Upper lobe of right lung (tissue), 1 donor: ENCODE measurements at regions not wholly inside any gene's neighbourhood (a gene's known extent, or its start where the extent isn't known, plus 50 kb on each side); places are given as distances from the start of the nearest gene placed in this dataset.

ENCODE experiments used
- ATAC-seq: fragments of 200-7000 bp; cut with Tn5 transposase; one replicate; pipeline ENCODE4 v1.9.1; 2020; ENCODE audit warnings: mild to moderate bottlenecking, moderate library complexity
- DNase-seq: peaks from one replicate; pipeline ENCODE4 v3.0.0-alpha.2; 2020
- H3K27ac ChIP-seq: fragments of 200-600 bp; one replicate; pipeline ENCODE4 v1.8.0; 2022
- H3K27me3 ChIP-seq: fragments of 200-600 bp; one replicate; pipeline ENCODE4 v1.8.0; 2022; ENCODE audit warnings: mild to moderate bottlenecking
- H3K36me3 ChIP-seq: fragments of 200-600 bp; one replicate; pipeline ENCODE4 v1.8.0; 2022
- H3K4me1 ChIP-seq: fragments of 200-600 bp; one replicate; pipeline ENCODE4 v1.8.0; 2022
- H3K4me3 ChIP-seq: fragments of 200-600 bp; one replicate; pipeline ENCODE4 v1.8.0; 2022; ENCODE audit warnings: mild to moderate bottlenecking
- H3K9me3 ChIP-seq: fragments of 200-600 bp; one replicate; pipeline ENCODE4 v1.8.0; 2022
- intact Hi-C: fragments of 100-400 bp; cut with DNase I; formaldehyde crosslinking; loops from one replicate; pipeline ENCODE4 v1.11.0; 2022
- TF ChIP-seq, protein P1 (sequence below): fragments of 200-600 bp; IDR thresholded peaks from one replicate; pipeline ENCODE4 v1.8.0; 2022; ENCODE audit warnings: antibody characterized with exemption
- donor health status: DM: no; HTN: yes; CAD: no; lungs with severe emphysema.

DNA sequence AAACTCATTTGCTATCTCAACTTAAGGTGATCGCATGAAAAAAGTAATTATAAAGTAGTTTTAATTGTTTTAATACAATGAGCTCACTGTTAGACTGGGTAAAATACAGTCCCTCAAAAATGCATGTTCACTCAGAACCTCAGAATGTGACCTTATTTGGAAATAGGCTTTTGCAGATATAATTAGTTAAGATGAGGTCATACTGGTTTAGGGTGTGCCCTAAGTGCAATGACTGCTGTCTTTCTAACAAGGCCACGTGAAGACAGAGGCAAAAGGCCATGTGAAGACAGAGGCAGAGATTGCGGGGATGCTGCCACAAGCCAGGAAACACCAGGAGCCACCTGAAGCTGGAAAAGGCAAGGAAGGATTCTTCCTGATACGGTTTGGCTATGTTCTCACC lies 262.1 kb downstream of the NKX6-1 start:
- Histone ChIP-seq H3K9me3 (no peaks in the 10 kb centered on the region), H3K27ac (no peak overlapping the region), H3K36me3 (no peaks in the 10 kb centered on the region), H3K4me3 (no peak overlapping the region), H3K4me1 (no peaks in the 10 kb centered on the region), H3K27me3 (no peaks in the 10 kb centered on the region)
- TF ChIP-seq, protein P1, sequence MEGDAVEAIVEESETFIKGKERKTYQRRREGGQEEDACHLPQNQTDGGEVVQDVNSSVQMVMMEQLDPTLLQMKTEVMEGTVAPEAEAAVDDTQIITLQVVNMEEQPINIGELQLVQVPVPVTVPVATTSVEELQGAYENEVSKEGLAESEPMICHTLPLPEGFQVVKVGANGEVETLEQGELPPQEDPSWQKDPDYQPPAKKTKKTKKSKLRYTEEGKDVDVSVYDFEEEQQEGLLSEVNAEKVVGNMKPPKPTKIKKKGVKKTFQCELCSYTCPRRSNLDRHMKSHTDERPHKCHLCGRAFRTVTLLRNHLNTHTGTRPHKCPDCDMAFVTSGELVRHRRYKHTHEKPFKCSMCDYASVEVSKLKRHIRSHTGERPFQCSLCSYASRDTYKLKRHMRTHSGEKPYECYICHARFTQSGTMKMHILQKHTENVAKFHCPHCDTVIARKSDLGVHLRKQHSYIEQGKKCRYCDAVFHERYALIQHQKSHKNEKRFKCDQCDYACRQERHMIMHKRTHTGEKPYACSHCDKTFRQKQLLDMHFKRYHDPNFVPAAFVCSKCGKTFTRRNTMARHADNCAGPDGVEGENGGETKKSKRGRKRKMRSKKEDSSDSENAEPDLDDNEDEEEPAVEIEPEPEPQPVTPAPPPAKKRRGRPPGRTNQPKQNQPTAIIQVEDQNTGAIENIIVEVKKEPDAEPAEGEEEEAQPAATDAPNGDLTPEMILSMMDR, result no peak
- DNase-seq, result no peak
- ATAC-seq, result no peak
- intact Hi-C loops, result no loop called here

DNA sequence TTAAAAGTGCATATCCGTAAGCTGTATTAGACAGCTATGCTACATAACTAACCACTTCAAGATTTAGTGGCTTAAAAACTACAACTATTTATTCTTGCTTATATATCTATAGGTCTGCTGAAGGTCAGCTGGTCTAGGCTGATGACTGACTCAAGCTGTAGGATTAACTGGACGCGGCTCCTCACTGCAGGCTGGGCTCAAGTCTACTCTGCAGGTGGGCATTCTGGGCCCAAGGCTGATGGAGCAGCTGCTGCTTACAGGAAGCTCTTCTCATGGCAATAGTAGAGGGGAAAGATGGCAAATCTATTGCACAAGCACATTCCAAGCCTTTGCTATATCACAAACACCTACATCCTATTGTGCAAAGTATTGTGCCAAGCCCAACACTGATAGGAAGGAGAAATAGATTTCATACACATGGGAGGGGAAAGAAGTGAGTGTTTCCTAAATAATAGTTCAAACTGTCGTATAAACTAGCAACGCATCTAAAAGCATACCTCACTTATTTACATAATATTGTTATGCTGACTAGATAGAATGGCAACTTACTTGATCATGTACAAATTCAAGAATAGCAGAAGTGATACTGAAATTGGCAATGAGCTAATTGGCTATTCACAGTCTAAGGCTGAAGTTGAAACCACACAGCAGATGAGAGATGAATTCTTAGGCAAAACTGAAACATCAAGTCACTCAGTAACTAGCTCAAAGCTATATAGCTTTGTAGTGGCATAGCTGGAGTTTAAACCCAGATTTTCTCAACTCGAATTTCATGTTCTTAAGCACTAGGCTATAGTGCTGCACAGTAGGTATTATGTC lies 263.8 kb downstream of the NKX6-1 start:
- DNase-seq, result no peak
- H3K27ac ChIP-seq, result no peak overlapping the region

DNA sequence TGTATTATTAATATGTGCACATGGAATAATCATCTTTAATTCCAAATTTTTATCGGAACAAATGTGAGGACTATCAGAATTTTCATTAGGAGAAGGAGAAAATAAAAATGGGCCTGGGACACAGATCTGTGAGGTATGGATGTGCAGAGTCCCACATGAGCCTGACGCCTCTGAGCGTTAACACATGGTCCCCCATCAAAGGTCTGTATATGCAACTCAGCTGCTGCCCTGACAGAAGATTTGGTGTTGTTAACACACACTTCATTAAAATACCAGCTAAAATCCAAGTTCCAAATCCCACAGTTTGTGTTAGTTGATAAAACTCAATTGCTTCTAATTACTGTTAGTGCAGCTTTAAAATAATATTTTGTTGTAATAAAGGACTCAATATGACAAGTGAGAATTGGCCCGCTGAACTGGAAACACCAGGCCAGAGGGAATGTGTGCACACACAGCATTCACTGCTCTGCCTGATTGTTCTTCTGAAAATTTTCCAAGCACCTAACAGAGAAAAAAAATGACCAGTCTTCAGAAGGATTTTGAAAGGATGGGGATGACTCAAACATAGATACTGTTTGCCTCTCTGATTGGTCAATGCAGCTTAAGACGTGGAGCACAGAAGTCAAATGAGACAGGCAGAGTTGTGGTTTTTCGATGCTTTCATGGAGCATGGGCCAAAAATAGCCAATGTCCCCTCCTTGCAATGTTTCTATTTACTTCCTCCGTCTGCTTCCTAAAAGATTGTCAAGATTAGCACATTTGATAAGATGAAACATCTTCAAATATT lies 266.6 kb downstream of the NKX6-1 start:
- TF ChIP-seq, protein P1, result no peak
- H3K27me3 ChIP-seq, result no peaks in the 10 kb centered on the region
- DNase-seq (no peak), ATAC-seq (peak; percentile 37)
- no peaks in the 10 kb centered on the region for H3K9me3 ChIP-seq
- no peak overlapping the region for H3K27ac ChIP-seq
- no peaks in the 10 kb centered on the region for H3K4me1 ChIP-seq
- intact Hi-C loops, result no loop called here
- H3K4me3 ChIP-seq, result no peak overlapping the region
- no peaks in the 10 kb centered on the region for H3K36me3 ChIP-seq

More for the DNA sequence above, 263.8 kb downstream of the NKX6-1 start:
- intact Hi-C loops, result no loop called here
- H3K4me3 ChIP-seq, result no peak overlapping the region
- H3K36me3 ChIP-seq, result no peaks in the 10 kb centered on the region
- TF ChIP-seq, protein P1, result no peak
- no peaks in the 10 kb centered on the region for H3K27me3 ChIP-seq
- no peak for ATAC-seq
- H3K4me1 ChIP-seq, result no peaks in the 10 kb centered on the region
- H3K9me3 ChIP-seq, result no peaks in the 10 kb centered on the region

DNA sequence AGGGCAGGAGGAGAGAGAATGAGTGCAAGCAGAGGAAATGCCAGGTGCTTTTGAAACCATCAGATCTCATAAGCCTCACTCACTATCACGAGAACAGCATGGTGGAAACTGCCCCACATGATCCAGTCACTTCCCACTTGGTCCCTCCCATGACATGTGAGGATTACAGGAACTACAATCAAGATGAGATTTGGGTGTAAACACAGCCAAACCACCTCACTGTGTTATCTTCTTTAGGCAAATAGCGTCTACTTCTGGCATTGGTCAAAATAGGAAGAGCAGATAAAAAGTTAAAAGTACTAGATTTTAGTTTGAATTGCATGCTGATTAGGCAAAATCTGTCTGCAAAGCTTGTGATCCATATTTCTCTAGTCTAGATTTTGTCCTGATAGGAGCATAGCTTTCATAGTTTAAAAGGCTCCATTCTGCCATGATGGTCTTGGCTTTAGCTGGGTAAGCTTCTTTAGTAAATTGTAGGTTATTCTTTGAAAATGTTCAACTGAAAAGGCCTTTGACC lies 267.5 kb downstream of the NKX6-1 start:
- H3K9me3 ChIP-seq, result no peaks in the 10 kb centered on the region
- H3K27ac ChIP-seq, result no peak overlapping the region
- no peak for DNase-seq
- H3K4me1 ChIP-seq, result no peaks in the 10 kb centered on the region
- no peak overlapping the region for H3K4me3 ChIP-seq
- TF ChIP-seq, protein P1, result no peak
- no peaks in the 10 kb centered on the region for H3K36me3 ChIP-seq
- no peaks in the 10 kb centered on the region for H3K27me3 ChIP-seq
- no peak for ATAC-seq
- intact Hi-C loops, result no loop called here

DNA sequence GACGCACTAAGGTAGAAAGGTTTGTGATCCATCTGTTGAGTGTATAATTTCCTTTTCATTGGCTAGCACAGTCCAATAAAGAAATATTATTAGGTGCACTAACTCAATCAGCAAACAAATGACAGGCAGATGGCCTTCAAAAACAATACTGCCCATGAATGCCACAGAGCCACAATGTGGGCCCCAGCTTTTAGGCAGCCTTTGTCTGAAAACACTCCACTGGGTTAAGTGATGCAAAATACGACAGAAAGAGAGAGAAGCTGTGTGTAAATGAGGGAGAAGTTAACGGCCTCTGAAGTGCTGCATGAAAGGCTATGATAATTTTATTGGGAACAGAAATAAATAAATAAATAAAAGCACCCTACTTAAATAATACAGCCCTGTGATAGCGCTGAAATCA lies 274.6 kb downstream of the NKX6-1 start:
- TF ChIP-seq, protein P1, result no peak
- ATAC-seq (no peak), DNase-seq (no peak)
- H3K36me3 ChIP-seq, result no peaks in the 10 kb centered on the region
- intact Hi-C loops, result no loop called here
- H3K4me3 ChIP-seq, result no peak overlapping the region
- H3K27ac ChIP-seq, result no peak overlapping the region
- H3K9me3 ChIP-seq, result no peaks in the 10 kb centered on the region
- H3K27me3 ChIP-seq, result no peaks in the 10 kb centered on the region
- H3K4me1 ChIP-seq, result peaks cover 4% of the 10 kb centered on the region
